ENCODE measurements at regions not wholly inside any gene's neighbourhood (a gene's known extent, or its start where the extent isn't known, plus 50 kb on each side); places are given as distances from the start of the nearest gene placed in this dataset.

DNA sequence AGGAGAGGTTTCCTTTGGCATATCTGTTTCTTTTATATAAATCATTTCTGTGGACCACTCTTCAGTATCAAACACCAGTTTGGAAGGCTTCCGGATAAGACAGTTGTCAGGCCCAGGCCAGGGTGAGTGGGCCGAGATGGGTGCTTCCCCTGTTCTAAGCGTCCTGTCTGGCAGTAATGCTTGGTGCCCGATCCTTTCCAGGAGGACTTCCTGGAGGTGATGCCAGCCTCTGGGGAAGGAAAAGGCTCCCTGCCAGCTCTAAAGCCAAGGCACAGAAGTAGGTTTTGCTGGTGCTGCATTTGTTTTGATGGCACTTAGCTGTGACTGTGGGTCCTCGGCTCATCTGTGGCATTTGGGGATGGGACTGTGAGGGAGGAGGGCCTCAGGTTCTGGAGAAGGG lies 124.4 kb upstream of the RTL1 start:
- DNase-seq, result no peak

- no peak for DNase-seq
Observed at GRCh38 chr14:101028971-101029667, 125.6 kb upstream of the RTL1 start.

DNA sequence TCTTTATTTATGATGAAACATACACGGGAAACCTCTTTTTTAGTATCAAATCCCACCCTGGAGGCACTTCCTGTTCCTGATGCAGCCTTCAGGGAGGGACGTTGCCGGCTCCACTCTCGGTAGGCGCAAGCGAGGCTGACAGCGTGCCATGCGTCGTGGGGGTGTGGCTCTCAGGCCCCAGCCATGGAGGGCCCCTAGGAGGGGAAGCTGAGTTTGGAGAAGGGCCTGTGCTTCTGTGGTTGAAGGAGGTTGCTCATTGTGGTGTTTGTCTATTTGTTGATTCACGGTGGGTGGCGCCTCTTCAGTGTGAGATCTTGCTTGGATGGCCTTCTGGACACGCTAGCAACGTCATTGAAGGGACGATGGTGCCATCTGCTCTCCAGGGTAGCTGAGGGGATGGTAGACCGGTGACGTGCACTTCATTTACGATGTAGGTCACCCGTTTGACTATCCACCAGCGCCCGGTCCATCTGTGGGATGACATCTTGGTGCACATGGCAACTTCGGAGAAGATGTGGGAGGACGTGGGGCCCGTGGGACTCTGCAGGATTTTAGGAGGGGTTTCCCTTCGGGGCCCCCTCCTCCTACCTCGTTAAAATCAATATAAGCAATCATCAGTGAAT lies 126.3 kb upstream of the RTL1 start:
- DNase-seq, result no peak

DNA sequence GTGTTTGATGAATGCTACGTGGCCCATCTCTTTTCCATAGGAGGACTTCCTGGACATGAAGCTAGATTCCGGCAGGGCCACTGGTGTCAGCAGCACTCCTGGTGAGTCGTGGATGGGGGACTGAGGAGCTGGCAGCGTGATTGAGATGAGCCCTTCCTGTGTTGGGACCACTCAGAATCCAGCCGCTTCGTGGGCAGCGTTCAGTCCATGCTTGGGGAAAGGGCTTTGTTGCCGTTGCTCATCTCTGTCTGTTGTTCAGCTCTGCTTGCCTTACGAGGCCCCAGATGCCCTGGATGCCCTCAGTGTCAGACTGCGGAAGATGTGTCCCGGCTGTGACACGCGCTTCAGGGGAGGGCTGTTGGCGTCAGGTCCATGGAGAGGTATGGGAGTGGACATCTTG lies 127.1 kb upstream of the RTL1 start:
- no peak for DNase-seq

DNA sequence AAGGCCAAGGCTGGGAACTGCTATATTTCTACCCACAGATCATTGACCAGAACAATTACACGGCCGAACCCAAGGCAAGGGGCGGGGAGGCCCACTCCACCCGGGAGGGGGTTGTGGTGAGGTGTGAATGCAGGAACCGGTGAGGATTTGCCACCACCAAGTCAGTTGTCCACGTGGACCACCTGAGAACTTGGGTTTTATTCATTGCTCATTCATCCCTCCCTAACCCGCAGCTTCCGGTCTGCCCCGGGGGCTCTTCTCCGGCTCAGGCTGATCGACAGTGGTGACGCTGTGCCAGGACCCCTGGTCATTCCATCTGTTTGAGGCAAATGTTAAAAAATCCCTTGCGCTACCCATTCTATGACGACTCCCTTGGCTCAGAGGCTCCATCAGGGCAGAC lies 127.7 kb upstream of the RTL1 start:
- no peak for DNase-seq

DNA sequence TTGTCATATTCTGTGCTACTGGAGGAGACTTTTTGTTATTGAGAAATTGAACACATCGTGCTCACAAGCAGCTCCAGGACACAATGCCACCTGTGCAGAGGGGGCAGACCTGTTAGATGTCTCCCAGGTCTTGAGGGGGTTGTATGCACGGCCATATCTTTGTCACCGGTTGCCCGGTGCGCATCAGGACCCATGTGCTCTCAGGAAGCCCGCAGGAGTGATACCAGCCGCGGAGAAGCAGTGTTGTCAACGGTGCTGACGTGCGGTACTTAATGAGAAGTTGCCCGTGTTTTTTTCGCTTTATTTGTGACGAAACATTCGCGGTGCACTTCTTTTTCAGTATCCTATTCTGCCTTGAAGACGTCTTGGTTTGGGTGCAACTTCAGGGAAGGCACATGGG lies 128.2 kb upstream of the RTL1 start:
- no peak for DNase-seq

DNA sequence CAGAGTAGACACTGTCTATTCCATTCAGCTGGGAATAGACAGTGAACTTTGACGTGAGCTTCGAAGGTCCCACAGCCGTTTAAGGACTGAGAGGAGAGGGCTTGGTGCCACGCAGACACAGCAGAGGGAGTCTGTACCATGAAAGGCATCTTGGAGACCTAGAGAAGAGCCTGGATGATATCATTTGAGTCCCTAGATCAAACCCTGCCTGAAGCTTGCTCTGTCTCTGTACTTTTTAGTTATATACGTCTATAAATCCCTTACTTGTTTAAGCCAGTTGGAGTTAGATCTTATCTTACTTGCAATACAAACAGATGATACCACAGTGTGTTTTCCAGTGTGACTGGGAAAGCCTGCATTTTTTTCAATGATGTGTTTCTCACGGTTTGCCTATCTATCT lies 128.9 kb upstream of the RTL1 start:
- DNase-seq, result no peak

- DNase-seq, result no peak
Observed at GRCh38 chr14:101033006-101033405, 129.5 kb upstream of the RTL1 start.

DNA sequence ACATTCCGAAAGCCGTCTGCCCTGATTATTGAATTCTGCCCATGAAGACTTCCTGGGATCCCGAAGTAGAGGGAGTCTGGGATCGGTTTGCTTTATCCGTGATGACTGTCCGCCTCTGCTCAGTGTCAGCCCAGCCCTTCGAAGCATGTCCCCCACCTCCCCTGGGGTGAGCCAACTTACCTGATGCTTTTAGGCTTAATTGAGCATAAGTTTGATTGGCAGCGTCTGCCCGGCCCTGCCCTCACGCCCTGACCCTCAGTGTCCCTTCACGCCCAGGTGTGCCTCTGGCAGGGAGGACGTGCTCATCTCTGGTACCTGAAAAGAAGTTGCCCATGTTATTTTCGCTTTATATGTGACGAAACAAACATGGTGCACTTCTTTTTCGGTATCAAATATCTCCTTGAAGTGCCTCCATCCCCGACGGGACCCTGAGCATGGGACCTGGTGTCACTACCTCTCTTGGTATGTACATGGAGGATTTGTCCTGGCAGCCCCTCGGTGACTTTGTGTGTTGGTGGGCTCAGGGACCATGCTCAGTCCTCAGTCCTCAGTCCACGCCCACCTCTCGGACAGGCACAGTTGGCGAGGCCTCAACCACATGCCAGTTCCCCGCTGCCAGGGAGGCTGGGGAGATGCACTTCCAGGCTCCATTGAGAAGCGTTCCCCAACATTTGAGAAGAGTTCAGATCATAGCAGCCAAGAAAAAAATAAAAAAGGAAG lies 130.1 kb upstream of the RTL1 start:
- no peak for DNase-seq

- DNase-seq, result no peak
Observed at GRCh38 chr14:101034986-101035385, 131.5 kb upstream of the RTL1 start.

DNA sequence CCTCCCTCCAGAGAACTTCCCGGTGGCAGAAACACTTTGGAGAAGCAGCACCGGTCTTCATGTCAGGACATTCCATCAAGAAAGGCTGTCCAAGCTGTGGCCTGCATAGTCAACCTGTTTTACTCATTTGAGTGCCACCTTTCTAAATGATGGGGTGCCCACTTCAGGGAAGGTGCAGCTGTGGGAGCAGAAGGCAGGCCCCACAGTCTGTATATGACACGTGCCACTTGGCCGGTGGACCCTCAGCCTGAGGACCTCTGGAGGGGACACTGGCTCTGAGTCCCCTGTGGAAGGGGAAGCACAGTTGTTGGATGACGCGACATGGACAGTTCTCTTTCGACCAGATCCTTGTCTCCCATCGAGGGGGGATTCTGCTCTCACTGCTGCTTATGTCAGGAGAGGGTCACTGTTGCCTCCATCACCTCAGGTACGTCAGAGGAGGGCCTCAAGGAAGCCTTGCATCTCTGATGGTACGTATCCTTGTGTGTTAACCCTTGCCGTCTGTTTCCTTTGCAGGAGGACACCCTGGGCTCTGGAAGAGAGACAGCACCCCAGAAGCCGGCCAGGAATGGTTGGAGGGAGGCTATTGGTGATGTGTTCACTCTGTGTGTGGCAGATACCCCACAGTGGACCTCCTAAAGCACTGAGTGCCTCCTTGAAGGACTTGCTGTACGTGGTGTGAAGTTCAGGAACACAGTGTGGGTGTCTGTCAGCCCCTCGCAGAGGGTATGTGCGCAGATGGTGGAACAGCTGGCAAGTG lies 132.1 kb upstream of the RTL1 start:
- DNase-seq, result no peak

DNA sequence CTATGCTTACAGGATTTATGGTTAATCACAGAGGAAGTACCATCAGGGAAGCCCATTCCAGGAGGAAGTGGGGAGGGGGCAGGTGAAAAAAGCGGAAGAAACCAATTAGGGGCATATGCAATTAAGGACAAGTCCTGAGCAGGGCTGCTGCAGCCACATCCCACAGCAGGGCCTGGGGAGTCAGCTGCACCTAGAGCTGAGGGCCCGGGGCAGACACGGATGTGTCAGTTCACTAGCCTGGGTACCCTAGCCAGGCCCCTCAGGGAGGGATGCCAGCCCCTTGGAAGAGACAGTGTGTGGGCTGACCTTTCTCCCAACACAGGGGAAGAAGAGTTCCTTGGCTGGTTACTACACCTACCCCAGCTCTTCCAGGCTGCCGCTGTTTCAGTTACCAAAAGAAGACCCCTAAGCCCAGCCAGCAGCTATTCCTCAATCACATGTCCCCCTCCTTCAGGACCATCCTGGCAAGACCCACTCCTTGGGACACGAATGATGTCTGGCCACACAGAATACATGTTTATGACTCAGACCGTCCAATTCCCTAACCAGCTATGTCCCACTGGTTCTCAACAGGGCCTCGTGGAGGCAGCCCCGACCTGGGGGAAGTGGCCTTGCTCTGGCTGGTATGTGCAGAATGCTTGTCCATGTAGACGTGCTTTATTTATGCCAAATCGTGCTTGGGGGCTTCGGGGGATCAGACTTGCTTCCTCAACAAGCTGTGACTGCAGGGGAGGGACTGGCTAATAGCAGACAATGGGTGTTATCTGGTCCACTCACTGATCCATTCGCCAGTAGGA lies 133.7 kb upstream of the RTL1 start:
- no peak for DNase-seq

- DNase-seq, result no peak
Observed at GRCh38 chr14:101039031-101039754, 135.7 kb upstream of the RTL1 start.

GRCh38 chr14:101039755-101040138 lies 136.2 kb upstream of the RTL1 start:
- DNase-seq, result no peak

- no peak for DNase-seq
Observed at GRCh38 chr14:101040538-101041442, 137.3 kb upstream of the RTL1 start.

DNA sequence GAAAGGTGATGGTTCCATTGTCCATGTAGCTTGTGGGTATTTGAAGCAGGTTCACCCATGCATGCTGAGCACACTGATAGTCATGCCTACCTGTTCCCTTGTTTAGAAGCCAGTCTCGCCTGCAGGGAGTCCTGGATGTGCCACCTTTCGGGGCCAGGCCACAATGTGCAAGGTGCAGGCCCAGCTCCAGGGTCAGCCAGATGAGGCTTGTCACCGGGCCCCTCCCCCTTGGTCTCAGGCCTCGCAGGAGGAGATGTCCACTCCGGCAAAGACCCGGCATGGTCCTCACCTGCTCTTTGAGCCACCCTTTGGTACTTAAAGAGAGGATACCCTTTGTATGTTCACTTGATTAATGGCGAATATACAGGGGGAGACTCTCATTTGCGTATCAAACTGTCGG lies 140.4 kb upstream of the RTL1 start:
- DNase-seq, result no peak

DNA sequence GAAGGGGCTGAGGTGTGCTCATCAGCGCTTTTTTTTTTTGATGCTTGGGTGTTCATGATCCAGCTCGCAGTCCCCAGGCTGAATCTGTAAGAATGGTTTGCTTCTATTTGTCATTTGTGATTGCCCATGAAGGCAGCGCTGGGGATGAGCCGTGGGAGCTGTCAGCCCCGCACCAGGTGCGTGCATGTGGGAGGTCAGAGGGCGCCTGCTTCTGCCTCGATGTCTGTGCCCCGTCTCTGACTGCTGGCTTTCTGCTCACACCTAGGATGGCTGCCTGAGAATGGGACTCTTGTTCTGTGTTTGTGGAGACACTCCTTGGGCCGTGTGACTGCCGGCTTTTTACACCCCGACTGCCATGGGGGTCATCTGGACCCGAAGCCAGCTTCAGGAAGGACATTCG lies 141.2 kb upstream of the RTL1 start:
- no peak for DNase-seq

GRCh38 chr14:101045511-101045910 lies 142.0 kb upstream of the RTL1 start:
- DNase-seq, result no peak

DNA sequence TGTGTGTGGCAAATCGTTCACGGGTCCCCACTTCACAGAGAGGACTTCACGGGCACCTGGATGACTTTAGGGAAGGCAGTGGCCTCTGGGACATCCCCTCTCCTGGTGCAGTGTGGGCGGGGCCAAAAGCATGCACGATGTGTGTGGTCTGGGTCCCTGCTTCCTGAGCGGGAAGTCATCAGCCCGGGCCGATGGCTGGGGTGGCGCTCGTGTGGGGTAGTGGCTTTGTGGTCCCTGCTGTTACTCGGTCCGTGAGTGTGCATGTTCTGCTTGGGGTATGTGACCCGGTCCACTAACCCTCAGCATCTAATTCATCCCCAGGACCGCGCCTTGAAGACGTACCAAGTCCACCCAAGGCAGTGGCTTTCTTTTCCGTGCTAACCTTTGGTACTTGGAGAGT lies 142.5 kb upstream of the RTL1 start:
- no peak for DNase-seq

DNA sequence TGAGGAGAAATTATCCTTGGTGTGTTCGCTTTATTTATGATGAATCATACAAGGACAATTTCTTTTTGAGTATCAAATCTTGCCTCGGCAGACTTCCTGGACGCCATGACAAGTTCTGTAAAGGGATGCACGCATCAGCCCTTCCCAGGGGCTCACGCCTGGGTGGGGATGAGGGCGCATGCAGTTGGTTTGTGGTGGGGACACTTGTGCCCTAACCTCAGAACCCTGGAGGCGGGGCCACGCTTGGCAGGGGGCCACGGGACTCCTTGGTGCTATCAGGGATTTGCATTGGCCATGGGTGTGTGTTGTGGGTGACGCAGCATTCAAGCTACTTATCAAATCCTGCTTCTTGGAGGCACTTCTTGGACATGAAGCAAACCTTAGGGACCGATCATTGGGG lies 143.8 kb upstream of the RTL1 start:
- no peak for DNase-seq

DNA sequence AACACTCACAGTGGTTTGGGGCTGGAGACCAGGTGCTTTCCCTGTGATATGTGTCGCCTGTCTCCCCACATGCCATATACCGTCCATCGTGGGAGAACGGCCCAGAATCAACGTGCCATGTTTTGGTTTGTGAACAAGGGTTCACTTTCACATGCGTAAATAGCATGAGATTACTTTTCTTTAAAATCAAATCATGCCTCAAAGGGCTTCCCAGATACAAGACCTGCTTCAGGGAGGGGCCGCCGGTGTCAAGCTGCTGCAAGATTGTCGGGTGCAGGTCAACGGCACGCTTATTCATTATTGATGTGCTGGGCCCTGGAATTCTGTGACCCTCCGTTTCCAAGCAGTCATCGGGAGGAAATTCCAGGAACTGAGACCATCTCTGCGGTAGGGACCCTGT lies 145.2 kb upstream of the RTL1 start:
- no peak for DNase-seq
